ENCODE measurements at regions not wholly inside any gene's neighbourhood (a gene's known extent, or its start where the extent isn't known, plus 50 kb on each side); places are given as distances from the start of the nearest gene placed in this dataset.

GRCh38 chr5:145449794-145450193 is 385.3 kb downstream of the PRELID2 start:
- TF ChIP-seq POLR2AphosphoS5 (IDR thresholded peaks at IDR 0.05; ENCODE audit: low read depth, low read length) (no peak), TAF1 (IDR thresholded peaks at IDR 0.05; ENCODE audit: borderline replicate concordance, insufficient read depth, low read length) (no peak)
- TF ChIP-seq, protein P1, sequence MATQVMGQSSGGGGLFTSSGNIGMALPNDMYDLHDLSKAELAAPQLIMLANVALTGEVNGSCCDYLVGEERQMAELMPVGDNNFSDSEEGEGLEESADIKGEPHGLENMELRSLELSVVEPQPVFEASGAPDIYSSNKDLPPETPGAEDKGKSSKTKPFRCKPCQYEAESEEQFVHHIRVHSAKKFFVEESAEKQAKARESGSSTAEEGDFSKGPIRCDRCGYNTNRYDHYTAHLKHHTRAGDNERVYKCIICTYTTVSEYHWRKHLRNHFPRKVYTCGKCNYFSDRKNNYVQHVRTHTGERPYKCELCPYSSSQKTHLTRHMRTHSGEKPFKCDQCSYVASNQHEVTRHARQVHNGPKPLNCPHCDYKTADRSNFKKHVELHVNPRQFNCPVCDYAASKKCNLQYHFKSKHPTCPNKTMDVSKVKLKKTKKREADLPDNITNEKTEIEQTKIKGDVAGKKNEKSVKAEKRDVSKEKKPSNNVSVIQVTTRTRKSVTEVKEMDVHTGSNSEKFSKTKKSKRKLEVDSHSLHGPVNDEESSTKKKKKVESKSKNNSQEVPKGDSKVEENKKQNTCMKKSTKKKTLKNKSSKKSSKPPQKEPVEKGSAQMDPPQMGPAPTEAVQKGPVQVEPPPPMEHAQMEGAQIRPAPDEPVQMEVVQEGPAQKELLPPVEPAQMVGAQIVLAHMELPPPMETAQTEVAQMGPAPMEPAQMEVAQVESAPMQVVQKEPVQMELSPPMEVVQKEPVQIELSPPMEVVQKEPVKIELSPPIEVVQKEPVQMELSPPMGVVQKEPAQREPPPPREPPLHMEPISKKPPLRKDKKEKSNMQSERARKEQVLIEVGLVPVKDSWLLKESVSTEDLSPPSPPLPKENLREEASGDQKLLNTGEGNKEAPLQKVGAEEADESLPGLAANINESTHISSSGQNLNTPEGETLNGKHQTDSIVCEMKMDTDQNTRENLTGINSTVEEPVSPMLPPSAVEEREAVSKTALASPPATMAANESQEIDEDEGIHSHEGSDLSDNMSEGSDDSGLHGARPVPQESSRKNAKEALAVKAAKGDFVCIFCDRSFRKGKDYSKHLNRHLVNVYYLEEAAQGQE (IDR thresholded peaks at IDR 0.05; ENCODE audit: insufficient read depth in 1 of 2, low read depth in 2 of 2, low read length in 2 of 2) = no peak
